SK-N-SH treated with all-trans-retinoic acid at 6 μM for 48 hours (cell line): ENCODE measurements at regions not wholly inside any gene's neighbourhood (a gene's known extent, or its start where the extent isn't known, plus 50 kb on each side); places are given as distances from the start of the nearest gene placed in this dataset.

ENCODE experiments used
- ATAC-seq: fragments of 200-7000 bp; cut with Tn5 transposase; 3 replicates; pipeline ENCODE4 v1.9.1; 2020; ENCODE audit warnings: mild to moderate bottlenecking, moderate library complexity
- ARNTL ChIP-seq: fragments of 450-650 bp; formaldehyde crosslinking; IDR thresholded peaks from 2 replicates; pipeline ENCODE4 v1.5.0; 2020; ENCODE audit warnings: low read depth, mild to moderate bottlenecking, moderate library complexity, borderline replicate concordance
- BACH2 ChIP-seq: fragments of 250-450 bp; sonication (Bioruptor Pico); IDR thresholded peaks from 2 replicates; pipeline ENCODE4 v1.9.0; 2021; ENCODE audit warnings: mild to moderate bottlenecking, borderline replicate concordance
- CSDC2 ChIP-seq: fragments of 250-450 bp; sonication (Bioruptor Pico); IDR thresholded peaks from 2 replicates; pipeline ENCODE4 v1.5.0; 2020; ENCODE audit warnings: mild to moderate bottlenecking, moderate library complexity
- CSRNP3 ChIP-seq: fragments of 250-450 bp; sonication (Bioruptor Pico); IDR thresholded peaks from 2 replicates; pipeline ENCODE4 v1.5.1; 2021; ENCODE audit warnings: mild to moderate bottlenecking, moderate library complexity
- ESRRG ChIP-seq: fragments of 250-450 bp; sonication (Bioruptor Pico); IDR thresholded peaks from 2 replicates; pipeline ENCODE4 v1.6.1; 2021; ENCODE audit warnings: mild to moderate bottlenecking
- GLIS3 ChIP-seq: fragments of 250-450 bp; sonication (Bioruptor Pico); IDR thresholded peaks from 2 replicates; pipeline ENCODE4 v1.5.0; 2020; ENCODE audit warnings: mild to moderate bottlenecking, moderate library complexity
- ISL1 ChIP-seq: fragments of 250-450 bp; sonication (Bioruptor Pico); IDR thresholded peaks from 2 replicates; pipeline ENCODE4 v2.1.2; 2022; ENCODE audit warnings: mild to moderate bottlenecking, moderate library complexity
- OSR1 ChIP-seq: fragments of 250-450 bp; sonication (Bioruptor Pico); IDR thresholded peaks from 2 replicates; pipeline ENCODE4 v1.8.0; 2022; ENCODE audit warnings: moderate library complexity, mild to moderate bottlenecking, inconsistent platforms
- PATZ1 ChIP-seq: fragments of 250-450 bp; sonication (Bioruptor Pico); IDR thresholded peaks from 2 replicates; pipeline ENCODE4 v1.8.0; 2020; ENCODE audit warnings: mild to moderate bottlenecking, moderate library complexity, borderline replicate concordance
- SNAI2 ChIP-seq: fragments of 250-450 bp; sonication (Bioruptor Pico); IDR thresholded peaks from 2 replicates; pipeline ENCODE4 v1.5.0; 2020; ENCODE audit warnings: mild to moderate bottlenecking, moderate library complexity
- TCF4 ChIP-seq: fragments of 250-450 bp; sonication (Bioruptor Pico); IDR thresholded peaks from 2 replicates; pipeline ENCODE4 v1.8.0; 2021; ENCODE audit warnings: mild to moderate bottlenecking, moderate library complexity, borderline replicate concordance
- TOX ChIP-seq: fragments of 250-450 bp; sonication (Bioruptor Pico); IDR thresholded peaks from 2 replicates; pipeline ENCODE4 v1.8.0; 2021; ENCODE audit warnings: mild to moderate bottlenecking, moderate library complexity, borderline replicate concordance
- TSHZ2 ChIP-seq: fragments of 250-450 bp; sonication (Bioruptor Pico); IDR thresholded peaks from 2 replicates; pipeline ENCODE4 v1.5.0; 2020; ENCODE audit warnings: mild to moderate bottlenecking, moderate library complexity
- ZC3H10 ChIP-seq: fragments of 250-450 bp; sonication (Bioruptor Pico); IDR thresholded peaks from 2 replicates; pipeline ENCODE4 v1.5.1; 2021; ENCODE audit warnings: mild to moderate bottlenecking, moderate library complexity
- ZFP3 ChIP-seq: fragments of 250-450 bp; sonication (Bioruptor Pico); IDR thresholded peaks from 2 replicates; pipeline ENCODE4 v1.5.0; 2020; ENCODE audit warnings: mild to moderate bottlenecking, moderate library complexity
- ZFP30 ChIP-seq: fragments of 450-650 bp; formaldehyde crosslinking; IDR thresholded peaks from 2 replicates; pipeline ENCODE4 v1.5.0; 2022; ENCODE audit warnings: mild to moderate bottlenecking, moderate library complexity
- ZNF565 ChIP-seq: fragments of 450-650 bp; formaldehyde crosslinking; conservative IDR thresholded peaks from 2 replicates; pipeline ENCODE4 v1.5.0; 2020; ENCODE audit warnings: low read depth, mild to moderate bottlenecking, moderate library complexity
- ZNF70 ChIP-seq: fragments of 450-650 bp; formaldehyde crosslinking; IDR thresholded peaks from 2 replicates; pipeline ENCODE4 v1.5.0; 2020; ENCODE audit warnings: mild to moderate bottlenecking, moderate library complexity
- ZNF8 ChIP-seq: fragments of 450-650 bp; formaldehyde crosslinking; IDR thresholded peaks from 2 replicates; pipeline ENCODE4 v1.5.0; 2020; ENCODE audit warnings: mild to moderate bottlenecking, moderate library complexity
- TF ChIP-seq, protein P1 (sequence below): fragments of 250-450 bp; sonication (Bioruptor Pico); IDR thresholded peaks from 2 replicates; pipeline ENCODE4 v1.5.1; 2020; ENCODE audit warnings: low read depth, mild to moderate bottlenecking, moderate library complexity
- TF ChIP-seq, protein P2 (sequence below): fragments of 250-450 bp; sonication (Bioruptor Pico); IDR thresholded peaks from 2 replicates; pipeline ENCODE4 v1.8.0; 2021; ENCODE audit warnings: low read depth, mild to moderate bottlenecking, moderate library complexity, borderline replicate concordance

GRCh38 chr6:40183902-40184301 is 249.6 kb upstream of the MOCS1 start:
- no peak for ATAC-seq
- TF ChIP-seq ZFP30 (CRISPR knock-in tag) (no peak), ZNF70 (CRISPR knock-in tag) (no peak), ARNTL (no peak), ZFP3 (no peak), ISL1 (no peak), ZNF8 (no peak), CSDC2 (CRISPR knock-in tag) (no peak), ZC3H10 (no peak), OSR1 (CRISPR knock-in tag) (no peak), TSHZ2 (CRISPR knock-in tag) (no peak), BACH2 (no peak), SNAI2 (CRISPR knock-in tag) (no peak), TCF4 (no peak), ZNF565 (CRISPR knock-in tag) (no peak), CSRNP3 (CRISPR knock-in tag) (no peak)
- TF ChIP-seq, protein P1, sequence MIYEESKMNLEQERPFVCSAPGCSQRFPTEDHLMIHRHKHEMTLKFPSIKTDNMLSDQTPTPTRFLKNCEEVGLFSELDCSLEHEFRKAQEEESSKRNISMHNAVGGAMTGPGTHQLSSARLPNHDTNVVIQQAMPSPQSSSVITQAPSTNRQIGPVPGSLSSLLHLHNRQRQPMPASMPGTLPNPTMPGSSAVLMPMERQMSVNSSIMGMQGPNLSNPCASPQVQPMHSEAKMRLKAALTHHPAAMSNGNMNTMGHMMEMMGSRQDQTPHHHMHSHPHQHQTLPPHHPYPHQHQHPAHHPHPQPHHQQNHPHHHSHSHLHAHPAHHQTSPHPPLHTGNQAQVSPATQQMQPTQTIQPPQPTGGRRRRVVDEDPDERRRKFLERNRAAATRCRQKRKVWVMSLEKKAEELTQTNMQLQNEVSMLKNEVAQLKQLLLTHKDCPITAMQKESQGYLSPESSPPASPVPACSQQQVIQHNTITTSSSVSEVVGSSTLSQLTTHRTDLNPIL (CRISPR knock-in tag) = no peak
- TF ChIP-seq, protein P2, sequence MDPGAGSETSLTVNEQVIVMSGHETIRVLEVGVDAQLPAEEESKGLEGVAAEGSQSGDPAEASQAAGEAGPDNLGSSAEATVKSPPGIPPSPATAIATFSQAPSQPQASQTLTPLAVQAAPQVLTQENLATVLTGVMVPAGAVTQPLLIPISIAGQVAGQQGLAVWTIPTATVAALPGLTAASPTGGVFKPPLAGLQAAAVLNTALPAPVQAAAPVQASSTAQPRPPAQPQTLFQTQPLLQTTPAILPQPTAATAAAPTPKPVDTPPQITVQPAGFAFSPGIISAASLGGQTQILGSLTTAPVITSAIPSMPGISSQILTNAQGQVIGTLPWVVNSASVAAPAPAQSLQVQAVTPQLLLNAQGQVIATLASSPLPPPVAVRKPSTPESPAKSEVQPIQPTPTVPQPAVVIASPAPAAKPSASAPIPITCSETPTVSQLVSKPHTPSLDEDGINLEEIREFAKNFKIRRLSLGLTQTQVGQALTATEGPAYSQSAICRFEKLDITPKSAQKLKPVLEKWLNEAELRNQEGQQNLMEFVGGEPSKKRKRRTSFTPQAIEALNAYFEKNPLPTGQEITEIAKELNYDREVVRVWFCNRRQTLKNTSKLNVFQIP (CRISPR knock-in tag) = no peak

DNA sequence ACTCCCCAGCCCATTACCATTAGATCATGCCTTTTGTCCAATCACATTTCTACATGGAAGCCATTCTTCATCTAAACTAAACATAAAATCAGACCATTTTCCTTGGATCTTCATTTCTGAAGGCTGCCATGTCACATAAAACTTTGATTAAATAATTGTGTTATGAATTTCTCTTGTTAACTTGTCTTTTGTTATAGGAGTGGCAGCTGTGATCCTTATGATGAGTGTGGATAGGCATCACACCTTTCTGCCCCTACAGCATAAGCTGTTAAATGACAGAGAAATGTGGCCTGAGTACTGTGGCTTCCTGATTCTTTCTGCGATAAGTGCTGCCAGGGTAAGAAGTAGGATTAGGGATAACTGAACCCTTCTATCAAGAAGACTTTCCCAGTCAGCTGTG is 247.1 kb upstream of the MOCS1 start:
- TF ChIP-seq OSR1 (CRISPR knock-in tag) (no peak), ZNF70 (CRISPR knock-in tag) (no peak), ZC3H10 (no peak)
- TF ChIP-seq, all 23 proteins: peak for 0
- no peak for ATAC-seq

- no peak for ATAC-seq
- TF ChIP-seq PATZ1 (no peak), ZFP3 (no peak), ARNTL (no peak), ESRRG (CRISPR knock-in tag) (no peak), ZNF565 (CRISPR knock-in tag) (no peak)
Observed at GRCh38 chr6:40180271-40180670, 246.0 kb upstream of the MOCS1 start.

GRCh38 chr6:40179496-40179895 is 245.2 kb upstream of the MOCS1 start:
- TF ChIP-seq ESRRG (CRISPR knock-in tag) (no peak), GLIS3 (CRISPR knock-in tag) (no peak), OSR1 (CRISPR knock-in tag) (no peak), ARNTL (no peak), TOX (CRISPR knock-in tag) (no peak)
- ATAC-seq = no peak
